HL-60/S4 treated with phorbol 12-myristate 13-acetate at 8.2 ng/mL for 4 days and 3 days (cell line): ENCODE measurements at regions not wholly inside any gene's neighbourhood (a gene's known extent, or its start where the extent isn't known, plus 50 kb on each side); places are given as distances from the start of the nearest gene placed in this dataset.

Source experiments
- in situ Hi-C: fragments of 300-500 bp; cut with MboI; formaldehyde crosslinking; loops from 2 replicates; pipeline ENCODE4 v1.15.0; 2022; ENCODE audit warnings: low sequenced_read_pairs

DNA sequence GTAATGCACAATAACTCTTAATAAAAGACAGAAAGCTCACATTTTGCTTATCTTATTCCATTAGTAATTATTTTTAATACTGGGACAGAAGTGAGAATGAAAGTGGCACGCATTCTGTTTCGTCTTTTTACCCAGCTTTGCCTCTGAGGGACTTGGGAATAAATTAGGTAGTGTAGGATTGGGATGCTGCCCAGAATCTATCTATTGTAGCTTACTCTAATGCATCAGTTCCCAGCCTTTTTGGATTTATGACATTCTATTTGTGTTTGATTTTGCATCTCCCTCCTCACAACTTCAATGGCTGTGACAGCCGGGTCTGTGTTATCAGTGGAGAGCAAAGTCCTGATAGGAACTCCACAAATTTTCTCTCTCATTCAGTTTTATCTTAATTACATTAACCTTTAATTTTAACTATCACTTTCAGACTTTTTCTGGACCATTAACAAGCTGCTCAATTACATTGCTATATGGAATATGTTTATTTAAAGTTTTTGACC is 62.9 kb upstream of the TULP4 start:
- in situ Hi-C loops, result loop anchor here (25.0 kb wide), 1 partner anchor 863 kb away; no protein-coding TSS in a partner anchor

DNA sequence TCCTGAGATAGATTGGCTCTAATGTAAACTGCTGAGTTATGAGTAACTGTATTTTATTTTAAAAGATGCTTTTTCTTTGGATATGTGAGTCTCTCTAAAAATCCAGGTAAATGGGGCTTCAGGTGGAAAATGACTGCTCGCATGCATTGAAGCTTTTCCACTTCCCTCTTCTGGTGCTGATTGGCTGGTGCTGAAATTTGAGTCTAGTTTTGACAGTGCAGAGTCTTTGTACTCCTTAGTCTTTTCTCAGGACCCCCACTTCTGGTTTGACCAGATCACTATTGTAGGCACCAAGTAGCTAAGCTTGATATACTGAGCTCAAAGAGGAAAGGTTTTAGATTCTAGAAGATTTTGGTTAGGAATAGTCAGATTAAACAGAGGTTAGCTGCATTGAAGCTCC is 60.7 kb upstream of the TULP4 start:
- in situ Hi-C loops, result no loop called here

DNA sequence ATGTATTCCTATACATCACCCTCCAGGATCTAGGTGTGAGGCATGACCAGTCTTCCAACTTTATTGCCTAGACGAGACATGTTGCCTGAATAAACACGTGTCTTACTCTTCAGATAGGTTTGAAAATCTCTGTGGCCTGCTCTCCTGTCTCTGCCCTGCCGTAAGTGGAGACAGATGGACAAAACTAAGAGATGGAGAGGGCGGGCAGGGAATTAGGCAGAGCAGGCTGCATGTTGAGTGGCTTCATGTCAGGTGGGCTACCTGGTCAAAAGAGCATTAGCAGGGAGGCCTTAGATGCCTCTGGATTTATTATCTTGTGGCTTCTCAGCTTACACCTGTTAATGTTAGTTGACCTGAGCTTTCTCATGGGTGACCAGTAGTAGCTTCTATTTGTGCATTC is 59.0 kb upstream of the TULP4 start:
- in situ Hi-C loops, result no loop called here

DNA sequence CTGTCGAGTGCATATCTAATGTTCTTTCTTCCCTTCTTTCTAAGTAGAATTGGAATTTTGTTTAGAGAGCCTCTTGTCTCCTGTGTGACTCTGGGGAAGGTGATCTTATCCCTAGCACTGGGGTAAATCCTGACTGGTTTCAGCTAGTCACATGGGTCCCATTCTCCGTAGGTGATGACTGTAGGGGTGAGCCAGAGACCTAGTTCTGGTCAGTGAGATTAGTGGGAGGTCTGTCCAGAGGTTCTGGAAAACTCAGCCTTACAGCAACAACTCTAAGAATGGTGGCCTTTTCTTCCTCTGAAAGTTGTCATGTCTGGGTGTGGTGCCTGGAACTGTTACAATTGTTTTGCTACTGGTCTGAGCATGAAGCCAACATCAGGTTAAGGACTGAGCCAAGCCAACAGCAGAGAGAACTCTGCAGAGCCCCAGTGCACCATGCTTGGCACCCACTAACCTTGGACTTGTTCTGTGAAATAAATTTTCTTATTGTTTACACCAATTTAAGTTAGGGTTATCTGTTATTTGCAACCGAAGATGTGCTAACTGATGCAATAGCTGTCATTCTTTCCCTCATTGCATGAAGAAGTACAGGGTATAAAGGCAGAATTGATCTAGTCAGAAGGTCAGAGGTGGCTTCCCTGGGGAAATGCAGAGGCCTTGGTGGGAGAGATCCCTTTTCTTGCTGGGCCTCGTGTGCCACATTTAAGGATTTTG is 56.8 kb upstream of the TULP4 start:
- in situ Hi-C loops, result no loop called here

DNA sequence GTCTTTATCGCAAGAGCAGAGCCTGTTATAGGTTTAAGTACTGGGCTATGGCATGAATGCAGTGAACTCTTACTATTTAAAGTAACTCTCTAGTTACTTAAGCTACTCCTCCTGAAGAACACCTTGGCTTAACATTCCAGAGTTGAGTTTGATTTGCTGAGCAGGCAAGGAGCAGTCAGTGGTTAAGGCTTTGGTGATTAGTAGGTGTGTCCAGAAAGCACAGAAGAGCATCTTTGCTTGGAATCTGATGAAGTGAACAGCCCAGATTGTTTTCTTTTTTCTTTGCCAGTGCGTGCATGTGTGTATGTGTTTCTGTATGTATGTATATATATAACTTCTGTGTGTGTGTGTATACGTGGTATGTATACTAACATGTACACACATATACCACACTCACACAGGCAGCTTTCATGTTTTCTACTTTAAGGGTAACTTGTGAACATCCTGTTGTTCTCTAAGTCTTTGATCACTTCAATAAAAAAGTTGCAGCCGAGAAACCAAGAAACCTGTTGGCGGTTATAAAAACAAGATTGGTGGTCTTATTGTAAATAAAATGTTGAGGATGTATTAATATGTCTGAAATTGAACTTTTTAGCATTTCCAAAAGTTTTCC is 56.2 kb upstream of the TULP4 start:
- in situ Hi-C loops, result no loop called here

DNA sequence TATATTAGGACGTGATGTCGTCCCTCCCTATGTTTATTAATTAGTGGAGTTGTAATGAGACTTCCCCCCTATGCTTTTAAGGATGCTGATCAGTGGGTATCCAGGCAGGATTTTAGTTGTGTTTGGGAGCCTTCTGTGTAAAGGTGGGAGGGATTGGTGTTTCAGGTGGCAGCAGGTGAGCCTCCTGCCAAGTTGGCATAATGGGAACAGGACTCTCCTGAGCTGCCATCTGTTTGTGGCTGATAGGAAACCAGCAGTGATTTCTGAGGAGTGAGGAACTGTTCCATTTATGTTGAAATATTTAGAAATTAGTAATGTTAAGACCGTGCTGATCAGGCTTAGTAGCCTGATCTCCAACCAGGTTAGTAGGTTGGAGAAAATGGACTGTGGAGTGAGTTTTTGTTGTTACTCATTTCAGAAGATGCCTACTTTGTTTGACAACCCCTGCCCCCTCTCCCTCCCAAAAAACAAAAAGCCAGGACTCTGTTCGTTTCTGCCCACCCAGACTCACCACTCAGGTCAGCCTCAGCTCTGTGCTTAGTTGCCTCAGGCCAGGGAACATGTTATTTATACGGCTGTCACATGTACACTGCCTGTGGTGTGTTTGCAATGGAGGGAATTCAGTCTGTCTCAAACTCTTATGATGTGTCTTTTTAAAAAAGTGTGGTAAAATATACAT is 55.4 kb upstream of the TULP4 start:
- in situ Hi-C loops, result no loop called here

DNA sequence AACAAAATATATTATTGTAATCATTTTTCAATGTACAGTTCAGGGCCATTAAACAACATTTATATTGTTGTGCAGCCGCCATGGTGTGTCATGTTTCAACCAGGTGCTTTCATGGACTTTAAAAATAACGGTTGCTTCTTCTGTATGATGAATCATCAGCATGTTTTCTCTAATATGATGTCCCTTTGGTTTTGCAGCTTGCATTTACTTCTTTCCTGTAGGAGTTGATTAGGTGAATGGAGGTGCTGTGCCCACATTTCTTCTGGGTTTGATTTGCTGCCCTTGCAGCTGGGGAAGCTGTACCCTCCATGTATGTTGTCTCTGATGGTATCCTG is 54.9 kb upstream of the TULP4 start:
- in situ Hi-C loops, result no loop called here

DNA sequence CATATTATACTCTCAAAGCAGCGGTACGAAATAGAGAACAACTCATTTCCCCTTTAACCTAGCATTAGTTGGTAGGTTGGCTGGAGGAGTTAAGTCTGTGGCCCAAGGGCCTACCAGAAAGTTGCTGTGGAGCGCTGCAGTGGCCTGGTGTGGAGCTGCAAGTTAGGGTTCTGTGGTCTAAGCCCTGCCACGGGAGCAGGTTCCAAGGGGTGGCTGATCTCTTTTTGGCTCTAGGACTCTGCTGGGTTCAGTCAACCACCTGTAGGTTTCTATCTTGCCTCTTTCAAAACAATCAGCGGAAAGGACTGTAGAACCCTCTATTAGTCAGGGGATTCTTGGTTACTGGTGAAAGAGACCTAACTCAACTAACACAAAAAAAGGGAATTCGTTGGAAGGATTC is 54.5 kb upstream of the TULP4 start:
- in situ Hi-C loops, result no loop called here

DNA sequence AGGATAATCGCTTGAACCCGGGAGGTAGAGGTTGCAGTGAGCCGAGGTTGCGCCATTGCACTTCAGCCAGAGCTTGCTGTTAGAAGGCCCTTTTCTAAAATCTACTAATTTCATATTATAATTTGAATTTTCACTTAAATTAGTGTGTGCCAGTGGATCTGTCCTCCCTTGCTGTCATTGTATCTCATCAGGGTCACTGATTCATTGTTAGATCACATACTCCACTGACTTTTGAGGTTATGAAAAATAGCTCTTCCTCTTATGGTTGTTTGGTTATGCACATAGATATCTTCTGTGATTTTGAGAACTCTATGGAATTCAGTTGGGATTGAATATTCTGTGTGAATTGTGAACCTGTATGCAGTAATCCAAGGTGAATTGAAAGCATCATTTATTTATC is 53.1 kb upstream of the TULP4 start:
- in situ Hi-C loops, result no loop called here

DNA sequence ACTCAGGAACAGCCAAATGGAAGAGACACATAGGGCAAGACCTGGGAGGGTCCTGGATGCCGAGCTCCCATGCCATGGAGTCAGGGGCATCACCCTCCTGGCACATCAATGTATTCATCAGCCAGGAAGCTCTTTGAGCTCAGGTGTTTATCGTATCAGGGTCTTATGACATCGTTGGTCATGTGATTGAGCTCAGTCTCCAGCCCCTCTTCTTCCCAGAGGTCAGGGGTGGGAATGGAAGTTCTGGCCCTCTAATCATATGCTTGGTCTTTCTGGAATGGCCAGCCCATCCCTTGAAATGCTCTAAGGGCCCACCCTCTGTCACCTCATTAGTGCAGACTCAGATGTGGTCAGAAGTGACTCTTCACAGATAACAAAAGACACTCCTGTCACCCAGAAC is 52.4 kb upstream of the TULP4 start:
- in situ Hi-C loops, result no loop called here

DNA sequence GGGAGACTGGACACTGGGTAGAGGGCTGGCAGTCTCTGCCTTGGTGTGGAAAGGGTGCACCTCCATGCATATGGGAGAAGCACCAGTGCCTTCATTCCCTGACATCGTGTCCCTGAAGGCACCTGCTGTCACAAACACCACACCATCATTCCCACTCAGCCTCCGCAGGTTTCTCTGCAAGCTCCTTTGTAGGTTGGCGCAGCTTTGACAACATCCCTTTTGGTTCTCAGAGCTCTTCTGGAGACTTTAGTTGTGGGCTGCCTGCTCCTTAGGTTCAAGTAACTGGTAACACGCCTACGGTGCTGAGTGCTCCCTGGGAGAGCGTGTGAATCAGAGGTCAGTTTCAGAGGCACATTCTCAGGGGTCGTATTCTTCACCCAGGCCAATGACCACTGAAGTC is 50.2 kb upstream of the TULP4 start:
- in situ Hi-C loops, result no loop called here
